Activated CD4-positive, alpha-beta T cell treated with anti-CD3 and anti-CD28 coated beads, Interleukin-2, amount 50 U/mL, for 4 hours (primary cell): ENCODE measurements at regions not wholly inside any gene's neighbourhood (a gene's known extent, or its start where the extent isn't known, plus 50 kb on each side); places are given as distances from the start of the nearest gene placed in this dataset.

Source experiments
- DNase-seq, 2 experiments: peaks; one replicate each; pipeline ENCODE4 v3.0.0-alpha.2; 2020

- no peak for DNase-seq
These were observed 332.6 kb downstream of the SH2D4B start for GRCh38 chr10:80870282-80870681.

DNA sequence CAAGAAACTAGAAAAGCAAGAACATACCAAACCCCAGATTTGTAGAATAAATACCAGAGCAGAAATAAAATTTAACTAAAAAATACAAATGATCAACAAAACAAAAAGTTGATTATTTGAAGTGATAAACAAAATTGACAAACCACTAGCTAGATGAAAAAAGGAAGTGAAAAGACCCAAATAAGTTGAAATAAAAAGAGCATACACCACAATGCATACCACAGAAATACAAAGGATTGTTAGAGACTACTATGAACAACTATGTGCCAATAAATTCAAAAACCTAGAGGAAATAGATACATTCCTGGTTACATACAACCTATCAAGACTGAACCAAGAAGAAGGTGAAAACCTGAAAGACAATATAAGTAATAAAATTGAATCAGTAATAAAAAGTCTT, 333.4 kb downstream of the SH2D4B start:
- no peak for DNase-seq

DNA sequence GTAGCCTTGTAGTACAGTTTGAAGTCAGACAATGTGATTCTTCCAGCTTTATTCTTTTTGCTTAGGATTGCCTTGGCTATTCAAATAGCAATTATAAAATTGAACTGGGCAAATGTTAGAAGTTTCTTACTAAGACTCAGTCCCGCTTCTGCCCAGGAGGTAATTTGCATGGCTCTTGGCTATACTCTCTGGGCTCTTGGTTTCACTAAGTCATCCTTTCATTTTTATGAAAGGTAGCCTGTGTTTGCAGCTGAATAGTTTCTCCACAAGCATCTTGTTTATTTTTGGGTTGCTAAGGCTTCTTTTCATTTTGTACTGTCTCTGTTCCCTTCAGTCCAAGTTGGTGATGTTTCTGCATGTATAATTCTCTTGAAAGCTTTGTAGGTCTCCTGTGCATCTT, 340.6 kb downstream of the SH2D4B start:
- DNase-seq = no peak

- no peak for DNase-seq
These were observed 352.4 kb downstream of the SH2D4B start for GRCh38 chr10:80890146-80890545.

DNA sequence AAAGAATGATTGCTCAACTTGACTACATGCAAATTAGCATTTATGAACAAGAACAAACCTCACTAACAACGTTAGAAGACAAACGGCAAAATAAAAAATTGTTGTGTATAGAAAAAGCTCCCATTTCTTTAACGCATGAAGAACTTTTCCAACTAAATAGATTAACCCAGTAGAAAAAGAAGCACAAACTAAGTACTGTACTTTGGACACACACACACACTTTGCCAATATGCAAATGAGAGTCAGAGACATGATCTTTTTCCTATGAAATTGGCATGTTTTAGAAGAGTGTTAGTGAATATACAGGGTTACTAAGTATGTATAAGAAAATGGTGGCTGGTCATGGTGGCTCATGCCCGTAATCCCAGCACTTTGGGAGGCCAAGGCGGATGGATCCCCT, 355.6 kb downstream of the SH2D4B start:
- DNase-seq = no peak

GRCh38 chr10:80894311-80894791, 356.6 kb downstream of the SH2D4B start:
- DNase-seq = no peak

GRCh38 chr10:80894797-80895467, 357.2 kb downstream of the SH2D4B start:
- no peak for DNase-seq

DNA sequence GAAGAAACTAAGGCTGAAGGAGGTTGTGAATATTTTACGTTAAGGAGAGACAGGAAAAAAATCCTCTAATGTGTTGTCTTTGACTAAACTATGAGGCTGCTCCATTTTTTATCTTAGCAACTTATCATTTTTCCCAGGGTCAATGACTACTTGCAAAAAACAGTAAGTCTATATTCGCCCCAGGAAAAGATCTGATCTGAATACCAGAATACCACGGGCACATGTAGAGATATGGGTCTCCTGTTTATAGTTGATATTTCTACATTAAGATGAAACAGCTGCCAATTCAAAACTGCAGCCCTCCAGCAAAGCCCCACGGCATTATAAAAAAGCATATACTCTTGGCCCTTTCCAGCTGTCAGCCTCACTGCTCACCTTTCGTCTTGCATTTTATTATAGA, 358.4 kb downstream of the SH2D4B start:
- no peak for DNase-seq

DNA sequence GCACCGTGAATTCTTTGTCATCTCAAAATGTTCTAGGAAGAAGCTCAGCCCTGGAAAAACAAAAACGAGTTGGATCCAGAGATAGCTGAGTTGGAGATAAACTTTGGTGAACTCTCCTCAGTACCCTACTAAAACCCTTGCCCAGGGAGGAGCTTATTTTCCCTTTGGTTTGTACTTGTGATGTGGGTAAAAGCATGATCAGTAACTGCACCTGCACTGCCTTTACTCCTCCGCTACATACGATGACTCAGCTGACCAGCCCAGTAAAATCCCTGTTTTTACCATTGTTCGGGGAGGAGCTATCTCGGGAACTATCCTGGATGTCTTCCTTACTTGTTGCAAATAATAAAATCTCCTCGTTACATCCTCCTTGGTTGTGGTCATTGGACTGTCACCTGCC, 359.3 kb downstream of the SH2D4B start:
- DNase-seq = no peak

DNA sequence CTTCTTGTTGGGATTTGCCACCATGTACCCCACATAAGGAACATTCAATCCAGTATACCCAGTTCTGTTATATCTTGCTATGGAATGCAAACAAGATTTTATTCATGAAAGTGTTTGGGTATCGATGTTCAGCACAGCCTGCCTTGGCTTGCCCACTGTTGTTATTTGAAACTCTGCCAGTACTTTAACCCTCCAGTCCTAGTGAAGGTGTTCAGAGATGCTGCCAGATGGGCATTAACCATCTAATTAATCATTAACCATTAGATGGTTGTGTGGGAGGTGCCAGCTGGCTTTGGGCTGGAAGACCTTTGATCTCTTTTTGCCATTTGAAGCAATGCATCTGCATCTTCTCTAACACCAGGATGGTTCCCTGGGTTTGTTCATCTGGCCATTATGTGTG, 363.0 kb downstream of the SH2D4B start:
- no peak for DNase-seq

GRCh38 chr10:80908611-80909010, 370.9 kb downstream of the SH2D4B start:
- no peak for DNase-seq

DNA sequence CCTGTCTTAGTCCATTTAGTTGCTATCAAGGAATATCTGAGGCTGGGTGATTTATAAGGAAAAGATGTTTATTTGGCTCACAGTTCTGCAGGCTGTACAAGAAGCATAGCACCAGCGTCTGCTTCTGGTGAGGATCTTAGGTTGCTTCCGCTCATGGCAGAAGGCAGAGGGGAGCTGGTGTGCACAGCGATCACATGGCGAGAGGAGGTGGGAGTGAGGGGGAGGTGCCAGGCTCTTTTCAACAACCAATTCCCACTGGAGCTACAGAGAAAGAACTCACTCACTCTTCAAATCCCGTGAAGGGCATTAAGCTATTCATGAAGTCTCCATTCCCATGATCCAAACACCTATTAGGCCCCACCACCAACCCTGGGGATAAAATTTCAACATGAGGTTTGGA, 371.6 kb downstream of the SH2D4B start:
- DNase-seq = no peak

GRCh38 chr10:80917636-80918035, 379.9 kb downstream of the SH2D4B start:
- no peak for DNase-seq

DNA sequence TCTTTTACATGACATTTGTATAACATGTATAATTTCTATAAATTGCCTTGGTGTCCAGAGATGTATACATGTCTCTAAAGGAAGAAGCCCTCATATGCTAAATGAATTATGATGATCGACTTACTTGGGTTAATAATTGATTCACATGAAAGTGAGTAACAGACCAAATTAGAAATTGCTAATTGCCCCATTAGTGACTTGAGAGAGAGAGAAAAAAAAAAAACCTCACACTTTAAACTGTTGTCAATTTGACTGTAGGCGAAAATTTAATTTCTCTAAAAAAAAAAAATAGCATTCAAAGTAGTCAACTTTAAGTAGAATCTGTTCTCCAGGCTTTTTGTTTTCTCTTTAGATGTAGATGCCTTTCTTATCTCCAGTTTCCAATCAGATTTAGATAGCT, 383.3 kb downstream of the SH2D4B start:
- no peak for DNase-seq

DNA sequence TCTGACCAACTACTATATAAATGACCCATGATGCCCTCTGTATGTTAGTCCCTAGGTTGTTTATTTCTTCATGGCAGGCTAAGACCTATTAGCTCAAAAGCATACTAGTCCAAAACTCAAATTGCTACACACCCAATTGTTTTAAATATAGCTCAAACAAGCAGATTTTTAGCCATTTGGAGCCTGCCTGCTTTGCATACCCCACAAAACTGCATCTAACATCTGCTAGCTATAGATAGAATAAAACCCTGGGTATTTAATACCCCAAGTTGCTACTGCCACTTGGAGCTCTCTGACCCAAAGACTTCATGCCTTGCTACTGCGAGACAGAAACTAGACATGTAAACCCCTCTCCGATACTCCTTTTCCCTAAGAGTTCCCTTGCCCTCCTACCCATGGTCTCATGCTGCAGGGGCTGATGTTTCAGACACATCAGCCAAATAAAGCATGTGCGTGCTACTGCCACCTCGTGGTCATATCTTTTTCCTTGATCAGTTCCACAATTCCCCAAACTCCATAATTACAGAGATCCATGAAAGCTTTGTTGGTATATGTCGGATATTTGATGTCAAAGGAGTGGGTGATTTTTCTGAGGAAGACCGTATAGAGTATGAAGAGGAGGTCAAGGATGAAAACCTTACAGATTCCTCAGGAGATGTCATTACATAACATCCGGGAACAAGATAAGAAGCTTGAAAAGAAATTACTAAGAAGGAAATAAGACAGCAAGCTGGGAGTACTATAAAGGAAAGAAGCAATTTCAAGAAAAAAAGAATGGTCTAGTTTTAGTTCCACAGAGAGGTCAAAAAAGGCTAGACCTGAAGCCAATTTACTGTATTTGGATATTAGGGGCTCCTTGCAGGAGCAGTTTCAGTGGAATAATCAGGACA, 386.6 kb downstream of the SH2D4B start:
- no peak for DNase-seq

DNA sequence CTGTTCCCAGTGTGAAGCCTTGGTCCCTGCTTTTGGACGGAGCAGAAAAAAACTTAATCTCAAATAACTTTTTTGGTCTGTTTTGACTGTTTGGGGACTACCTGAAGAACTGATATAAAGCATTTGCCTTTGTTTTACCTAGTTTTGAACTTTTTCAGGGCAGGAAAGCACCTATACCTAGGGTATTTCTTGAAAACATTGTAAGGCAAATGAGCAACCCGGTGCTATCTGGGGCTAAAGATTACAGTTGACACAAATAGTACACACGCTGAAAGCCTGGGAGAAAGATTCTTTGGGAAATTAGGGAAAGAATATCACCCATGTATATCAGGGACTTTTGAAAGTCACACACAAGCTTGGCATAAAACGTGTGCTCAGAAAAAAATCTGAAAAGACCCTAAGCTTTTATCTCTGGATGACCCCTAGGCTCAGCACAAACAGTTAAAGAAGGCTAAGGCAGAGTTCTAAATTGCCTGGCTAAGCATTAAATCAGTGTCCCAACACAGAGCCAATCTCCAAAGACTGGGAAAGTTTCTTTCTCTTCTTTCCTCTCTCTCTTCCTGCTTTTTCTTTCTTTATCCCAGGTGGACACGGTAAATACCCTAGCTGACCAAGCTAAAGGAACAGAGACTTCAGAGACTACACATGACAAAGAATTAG, 389.8 kb downstream of the SH2D4B start:
- no peak for DNase-seq

DNA sequence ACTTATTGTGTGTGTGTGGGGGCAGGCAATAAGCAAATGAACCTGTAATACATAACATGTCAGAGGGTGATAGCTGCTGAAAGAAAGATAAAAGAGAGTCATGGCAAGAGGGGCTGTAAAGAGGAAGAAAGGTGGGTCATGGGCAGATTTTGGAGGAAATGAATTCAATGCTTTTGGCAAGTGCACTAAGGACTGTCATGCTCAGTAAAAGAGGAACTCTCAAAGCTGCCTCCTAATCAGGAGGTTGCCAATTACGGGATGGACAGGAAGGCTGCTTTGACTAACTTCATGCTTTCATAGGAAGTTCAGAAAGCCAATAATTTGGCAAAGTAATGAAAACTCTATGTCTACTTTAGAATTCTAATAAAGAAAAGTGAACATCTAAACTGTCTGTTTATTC, 401.2 kb downstream of the SH2D4B start:
- no peak for DNase-seq

- no peak for DNase-seq
These were observed 407.7 kb downstream of the SH2D4B start for GRCh38 chr10:80945264-80945880.

GRCh38 chr10:80946073-80946472, 408.4 kb downstream of the SH2D4B start:
- DNase-seq = no peak

DNA sequence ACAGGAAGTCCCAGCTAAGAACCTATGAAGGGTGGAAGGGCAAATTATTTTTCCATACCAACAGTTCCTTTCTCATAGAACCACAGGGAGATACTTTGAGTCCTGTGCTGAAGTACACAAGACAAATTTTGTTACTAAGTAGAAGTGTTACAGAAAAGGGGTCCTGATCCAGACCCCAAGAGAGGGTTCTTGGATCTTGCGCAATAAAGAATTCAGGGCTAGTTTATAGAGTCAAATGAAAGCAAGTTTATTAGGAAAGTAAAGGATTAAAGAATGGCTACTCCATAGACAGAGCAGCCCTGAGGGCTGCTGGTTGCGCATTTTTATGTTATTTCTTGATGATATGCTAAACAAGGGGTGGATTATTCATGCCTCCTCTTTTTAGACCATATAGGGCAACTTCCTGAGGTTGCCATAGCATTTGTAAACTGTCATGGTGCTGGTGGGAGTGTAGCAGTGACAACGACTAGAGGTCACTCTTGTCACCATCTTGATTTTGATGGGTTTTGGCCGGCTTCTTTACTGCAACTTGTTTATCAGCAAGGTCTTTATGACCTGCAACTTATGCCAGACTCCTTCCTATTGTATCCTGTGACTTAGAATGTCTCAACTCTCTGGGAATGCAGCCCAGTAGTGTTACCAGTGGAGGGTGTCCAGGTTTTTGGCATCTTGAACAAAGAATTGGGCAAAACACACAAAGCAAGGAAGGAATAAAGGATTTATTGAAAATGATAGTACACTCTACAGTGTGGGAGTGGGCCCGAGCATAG, 409.4 kb downstream of the SH2D4B start:
- DNase-seq = no peak

GRCh38 chr10:80949785-80950184, 412.1 kb downstream of the SH2D4B start:
- no peak for DNase-seq

- no peak for DNase-seq
These were observed 414.7 kb downstream of the SH2D4B start for GRCh38 chr10:80952436-80952835.

DNA sequence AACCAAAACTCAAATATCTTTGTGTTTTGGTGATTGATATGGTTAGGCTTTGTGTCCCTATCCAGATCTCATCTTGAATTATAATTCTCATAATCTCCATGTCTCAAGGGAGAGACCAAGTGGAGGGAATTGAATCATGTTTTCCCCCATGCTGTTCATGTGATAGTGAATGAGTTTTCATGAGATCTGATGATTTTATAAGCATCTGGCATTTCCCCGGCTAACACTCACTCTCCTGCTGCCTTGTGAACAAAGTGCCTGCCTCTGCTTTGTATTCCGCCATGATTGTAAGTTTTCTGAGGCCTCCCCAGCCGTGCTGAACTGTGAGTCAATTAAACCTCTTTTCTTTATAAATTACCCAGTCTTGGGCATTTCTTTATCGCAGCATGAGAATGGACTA, 419.5 kb downstream of the SH2D4B start:
- no peak for DNase-seq
